ENCODE measurements at regions not wholly inside any gene's neighbourhood (a gene's known extent, or its start where the extent isn't known, plus 50 kb on each side); places are given as distances from the start of the nearest gene placed in this dataset.
"Not testable (repeated sequence)": the region's sequence is repeated elsewhere in the genome, so short reads cannot be mapped to it uniquely, and the experiment has no call there.

GRCh38 chr10:76621886-76622620 is 1015.6 kb downstream of the KCNMA1 start:
- Histone ChIP-seq H3K9me3 (ENCODE audit: control insufficient read depth in 2 of 3, low read length in 3 of 3) (no peaks in the 10 kb centered on the region), H3K27ac (ENCODE audit: low read depth, low read length) (no peak overlapping the region), H3K4me3 (ENCODE audit: low read length) (no peak overlapping the region), H3K27me3 (ENCODE audit: control insufficient read depth in 2 of 2, insufficient read depth in 2 of 2, low read length in 2 of 2) (no peaks in the 10 kb centered on the region), H3K4me1 (ENCODE audit: control insufficient read depth in 2 of 2, insufficient read depth in 2 of 2, low read length in 2 of 2) (no peaks in the 10 kb centered on the region), H3K36me3 (ENCODE audit: control insufficient read depth in 2 of 3, insufficient read depth in 3 of 3, low read length in 3 of 3) (no peaks in the 10 kb centered on the region)
- no peak overlapping the region for H3K27ac Mint-ChIP-seq
- intact Hi-C loops (cut with micrococcal nuclease), result no loop called here
- no peak overlapping the region for H3K4me3 Mint-ChIP-seq
- ATAC-seq, result no peak
- CTCF ChIA-PET, result no interaction called here
- H3K9me3 Mint-ChIP-seq, result peaks cover 4 to 23% (median 11%) of the 10 kb centered on the region in 11 donors
- no peaks in the 10 kb centered on the region for H3K27me3 Mint-ChIP-seq
- no peaks in the 10 kb centered on the region for H3K4me1 Mint-ChIP-seq
- H3K36me3 Mint-ChIP-seq, result peaks cover 0 to 5% (median 0%) of the 10 kb centered on the region in 5 donors
- DNase-seq, result no peak
- POLR2A ChIA-PET, result no interaction called here

GRCh38 chr10:76618641-76619040 is 1019.0 kb downstream of the KCNMA1 start:
- Mint-ChIP-seq H3K9me3 (peaks cover 4 to 23% (median 14%) of the 10 kb centered on the region in 11 donors), H3K36me3 (peaks cover 0 to 5% (median 0%) of the 10 kb centered on the region in 5 donors), H3K27me3 (no peaks in the 10 kb centered on the region), H3K4me1 (no peaks in the 10 kb centered on the region), H3K4me3 (no peak overlapping the region), H3K27ac (no peak overlapping the region)
- Histone ChIP-seq H3K36me3 (ENCODE audit: control insufficient read depth in 2 of 3, insufficient read depth in 3 of 3, low read length in 3 of 3) (no peaks in the 10 kb centered on the region), H3K9me3 (ENCODE audit: control insufficient read depth in 2 of 3, low read length in 3 of 3) (no peaks in the 10 kb centered on the region), H3K27me3 (ENCODE audit: control insufficient read depth in 2 of 2, insufficient read depth in 2 of 2, low read length in 2 of 2) (no peaks in the 10 kb centered on the region), H3K4me3 (ENCODE audit: low read length) (no peak overlapping the region), H3K27ac (ENCODE audit: low read depth, low read length) (no peak overlapping the region), H3K4me1 (ENCODE audit: control insufficient read depth in 2 of 2, insufficient read depth in 2 of 2, low read length in 2 of 2) (no peaks in the 10 kb centered on the region)
- ChIA-PET CTCF (no interaction called here), POLR2A (no interaction called here)
- ATAC-seq (no peak), DNase-seq (no peak)
- intact Hi-C loops (cut with micrococcal nuclease), result no loop called here

GRCh38 chr10:76618171-76618570 is 1019.4 kb downstream of the KCNMA1 start:
- ChIA-PET POLR2A (no interaction called here), CTCF (no interaction called here)
- H3K9me3 Mint-ChIP-seq, result peaks cover 4 to 23% (median 14%) of the 10 kb centered on the region in 11 donors
- H3K4me1 ChIP-seq (ENCODE audit: control insufficient read depth in 2 of 2, insufficient read depth in 2 of 2, low read length in 2 of 2), result no peaks in the 10 kb centered on the region
- no peak overlapping the region for H3K27ac ChIP-seq (ENCODE audit: low read depth, low read length)
- H3K36me3 ChIP-seq (ENCODE audit: control insufficient read depth in 2 of 3, insufficient read depth in 3 of 3, low read length in 3 of 3), result no peaks in the 10 kb centered on the region
- intact Hi-C loops (cut with micrococcal nuclease), result no loop called here
- DNase-seq (no peak), ATAC-seq (no peak)
- H3K27ac Mint-ChIP-seq, result peak overlapping the region in 1 of 9 donors; percentile 7
- H3K4me3 Mint-ChIP-seq, result no peak overlapping the region
- H3K4me1 Mint-ChIP-seq, result no peaks in the 10 kb centered on the region
- H3K27me3 Mint-ChIP-seq, result no peaks in the 10 kb centered on the region
- H3K4me3 ChIP-seq (ENCODE audit: low read length), result no peak overlapping the region
- no peaks in the 10 kb centered on the region for H3K9me3 ChIP-seq (ENCODE audit: control insufficient read depth in 2 of 3, low read length in 3 of 3)
- H3K27me3 ChIP-seq (ENCODE audit: control insufficient read depth in 2 of 2, insufficient read depth in 2 of 2, low read length in 2 of 2), result no peaks in the 10 kb centered on the region
- peaks cover 0 to 5% (median 0%) of the 10 kb centered on the region in 5 donors for H3K36me3 Mint-ChIP-seq

GRCh38 chr10:76616666-76617065 is 1020.9 kb downstream of the KCNMA1 start:
- H3K27me3 ChIP-seq (ENCODE audit: control insufficient read depth in 2 of 2, insufficient read depth in 2 of 2, low read length in 2 of 2); POLR2A ChIA-PET; H3K36me3 ChIP-seq (ENCODE audit: control insufficient read depth in 2 of 3, insufficient read depth in 3 of 3, low read length in 3 of 3); DNase-seq; ATAC-seq; H3K4me1 ChIP-seq (ENCODE audit: control insufficient read depth in 2 of 2, insufficient read depth in 2 of 2, low read length in 2 of 2); H3K4me3 ChIP-seq (ENCODE audit: low read length); H3K9me3 ChIP-seq (ENCODE audit: control insufficient read depth in 2 of 3, low read length in 3 of 3); H3K4me1 Mint-ChIP-seq; intact Hi-C loops (cut with micrococcal nuclease); H3K4me3 Mint-ChIP-seq; CTCF ChIA-PET; H3K27me3 Mint-ChIP-seq; H3K36me3 Mint-ChIP-seq; H3K27ac ChIP-seq (ENCODE audit: low read depth, low read length); H3K27ac Mint-ChIP-seq: not testable (repeated sequence)
- H3K9me3 Mint-ChIP-seq, result peaks cover 4 to 25% (median 14%) of the 10 kb centered on the region in 11 donors

GRCh38 chr10:76615049-76615448 is 1022.6 kb downstream of the KCNMA1 start:
- ChIA-PET CTCF (no interaction called here), POLR2A (no interaction called here)
- no peak for DNase-seq
- no peak overlapping the region for H3K4me3 ChIP-seq (ENCODE audit: low read length)
- H3K27me3 ChIP-seq (ENCODE audit: control insufficient read depth in 2 of 2, insufficient read depth in 2 of 2, low read length in 2 of 2), result no peaks in the 10 kb centered on the region
- no peaks in the 10 kb centered on the region for H3K36me3 Mint-ChIP-seq
- H3K9me3 Mint-ChIP-seq, result peaks cover 3 to 20% (median 9%) of the 10 kb centered on the region in 11 donors
- H3K4me1 Mint-ChIP-seq, result no peaks in the 10 kb centered on the region
- H3K4me1 ChIP-seq (ENCODE audit: control insufficient read depth in 2 of 2, insufficient read depth in 2 of 2, low read length in 2 of 2), result no peaks in the 10 kb centered on the region
- H3K36me3 ChIP-seq (ENCODE audit: control insufficient read depth in 2 of 3, insufficient read depth in 3 of 3, low read length in 3 of 3), result no peaks in the 10 kb centered on the region
- no peak overlapping the region for H3K4me3 Mint-ChIP-seq
- no peaks in the 10 kb centered on the region for H3K27me3 Mint-ChIP-seq
- no peak overlapping the region for H3K27ac ChIP-seq (ENCODE audit: low read depth, low read length)
- no peak for ATAC-seq
- no peaks in the 10 kb centered on the region for H3K9me3 ChIP-seq (ENCODE audit: control insufficient read depth in 2 of 3, low read length in 3 of 3)
- intact Hi-C loops (cut with micrococcal nuclease), result no loop called here
- H3K27ac Mint-ChIP-seq, result no peak overlapping the region

Data from naive thymus-derived CD4-positive, alpha-beta T cell (primary cell).